Prostate gland (tissue), 2 donors: ENCODE measurements at regions not wholly inside any gene's neighbourhood (a gene's known extent, or its start where the extent isn't known, plus 50 kb on each side); places are given as distances from the start of the nearest gene placed in this dataset.
"Not testable (repeated sequence)": the region's sequence is repeated elsewhere in the genome, so short reads cannot be mapped to it uniquely, and the experiment has no call there.

Experiments
- DNase-seq: peaks from one replicate; pipeline ENCODE4 v3.0.0-alpha.2; 2019; ENCODE audit warnings: low spot score
- H3K27ac ChIP-seq, 2 donors: fragments of 200-600 bp; sonication (generic); 2 replicates each; pipeline ENCODE4 v1.5.1; 2017 to 2019
- H3K27me3 ChIP-seq: fragments of 200-600 bp; sonication (generic); replicated peaks from 2 replicates; pipeline ENCODE4 v1.5.1; 2019; ENCODE audit not compliant: insufficient read depth
- H3K36me3 ChIP-seq, 2 donors: fragments of 200-600 bp; sonication (generic); 1 replicate in 1 of 2; 2 replicates in 1 of 2; pipeline versions ENCODE4 v1.5.1 to v1.8.1; 2017 to 2019
- H3K4me1 ChIP-seq: fragments of 200-600 bp; sonication (generic); replicated peaks from 2 replicates; pipeline ENCODE4 v1.5.1; 2019
- H3K4me3 ChIP-seq, 2 donors: fragments of 200-600 bp; sonication (generic); 2 replicates each; pipeline ENCODE4 v1.5.1; 2017 to 2019
- H3K9me3 ChIP-seq: fragments of 200-600 bp; sonication (generic); 2 replicates; pipeline ENCODE4 v1.5.1; 2017
- POLR2A ChIP-seq: fragments of 450-650 bp; IDR thresholded peaks from one replicate; pipeline ENCODE4 v1.6.1; 2016; ENCODE audit warnings: antibody characterized with exemption, mild to moderate bottlenecking
- POLR2AphosphoS5 ChIP-seq: sonication (generic); formaldehyde crosslinking; IDR thresholded peaks from one replicate; pipeline ENCODE4 v1.6.1; 2017; ENCODE audit warnings: antibody characterized with exemption
- WGBS: methylation state at CpG from one replicate; pipeline ENCODE4 v1.1.5; 2018; 5-methylcytosine and 5-hydroxymethylcytosine counted together
- intact Hi-C: fragments of 100-400 bp; cut with DNase I; formaldehyde crosslinking; loops from one replicate; pipeline ENCODE4 v1.14.2; 2022
- TF ChIP-seq, protein P1 (sequence below), 4 experiments: fragments of 200-600 bp in 2 of 4; fragments of 450-650 bp in 2 of 4; sonication (generic) in 2 of 4; IDR thresholded peaks; 1 replicate in 3 of 4; 2 replicates in 1 of 4; pipeline ENCODE4 v1.5.1; 2016 to 2019; ENCODE audit warnings: antibody characterized with exemption in 4 of 4, mild to moderate bottlenecking in 2 of 4, moderate library complexity in 2 of 4

DNA sequence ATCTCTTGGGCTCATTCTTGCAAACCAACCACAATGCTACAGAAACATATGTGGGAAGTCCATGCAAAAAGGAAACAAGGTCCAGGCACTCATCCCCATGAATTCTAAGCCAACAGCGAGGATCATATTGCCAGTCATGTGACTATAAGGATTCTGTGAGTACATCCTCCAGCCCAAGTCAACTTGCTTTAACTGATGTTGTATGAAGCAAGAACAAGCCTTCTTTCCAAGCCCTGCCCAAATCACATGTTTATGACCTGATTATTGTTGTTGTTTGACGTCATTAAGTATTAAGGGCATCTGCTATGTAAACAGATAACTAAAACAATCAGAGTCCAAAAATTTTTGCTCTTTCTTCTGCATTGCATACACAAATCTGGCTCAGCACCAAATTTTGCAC lies 78.2 kb upstream of the MON1B start:
- Histone ChIP-seq H3K36me3 (no peaks in the 10 kb centered on the region), H3K4me1 (no peaks in the 10 kb centered on the region), H3K4me3 (no peak overlapping the region), H3K27ac (no peak overlapping the region), H3K9me3 (no peaks in the 10 kb centered on the region), H3K27me3 (no peaks in the 10 kb centered on the region)
- WGBS: 68% methylated on average over 2 of the region's 2 CpGs
- no peak for TF ChIP-seq POLR2AphosphoS5
- TF ChIP-seq POLR2A: no peak
- TF ChIP-seq, protein P1, sequence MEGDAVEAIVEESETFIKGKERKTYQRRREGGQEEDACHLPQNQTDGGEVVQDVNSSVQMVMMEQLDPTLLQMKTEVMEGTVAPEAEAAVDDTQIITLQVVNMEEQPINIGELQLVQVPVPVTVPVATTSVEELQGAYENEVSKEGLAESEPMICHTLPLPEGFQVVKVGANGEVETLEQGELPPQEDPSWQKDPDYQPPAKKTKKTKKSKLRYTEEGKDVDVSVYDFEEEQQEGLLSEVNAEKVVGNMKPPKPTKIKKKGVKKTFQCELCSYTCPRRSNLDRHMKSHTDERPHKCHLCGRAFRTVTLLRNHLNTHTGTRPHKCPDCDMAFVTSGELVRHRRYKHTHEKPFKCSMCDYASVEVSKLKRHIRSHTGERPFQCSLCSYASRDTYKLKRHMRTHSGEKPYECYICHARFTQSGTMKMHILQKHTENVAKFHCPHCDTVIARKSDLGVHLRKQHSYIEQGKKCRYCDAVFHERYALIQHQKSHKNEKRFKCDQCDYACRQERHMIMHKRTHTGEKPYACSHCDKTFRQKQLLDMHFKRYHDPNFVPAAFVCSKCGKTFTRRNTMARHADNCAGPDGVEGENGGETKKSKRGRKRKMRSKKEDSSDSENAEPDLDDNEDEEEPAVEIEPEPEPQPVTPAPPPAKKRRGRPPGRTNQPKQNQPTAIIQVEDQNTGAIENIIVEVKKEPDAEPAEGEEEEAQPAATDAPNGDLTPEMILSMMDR (IDR thresholded peaks at IDR 0.05): no peak
- intact Hi-C loops: no loop called here
- DNase-seq: no peak

DNA sequence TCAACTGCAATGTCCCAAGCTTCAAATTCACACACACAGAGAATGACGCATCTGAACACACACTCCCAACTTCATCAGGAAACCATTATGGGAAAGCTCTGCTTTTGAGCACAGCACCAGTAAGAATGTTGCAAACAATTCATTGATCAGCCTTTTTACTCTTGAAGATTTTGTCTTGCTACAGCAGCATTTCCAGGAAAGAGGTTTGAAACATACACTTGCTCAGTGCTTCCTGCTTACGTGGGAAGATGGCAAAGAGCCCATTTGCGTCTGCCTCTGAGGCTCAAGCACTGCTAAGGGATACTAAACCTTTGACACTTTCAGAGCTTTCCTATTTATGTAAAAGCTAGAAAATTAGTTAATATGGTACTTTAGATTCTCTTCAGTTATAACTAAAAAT lies 77.2 kb upstream of the MON1B start:
- WGBS: 46% methylated on average over 3 of the region's 3 CpGs

DNA sequence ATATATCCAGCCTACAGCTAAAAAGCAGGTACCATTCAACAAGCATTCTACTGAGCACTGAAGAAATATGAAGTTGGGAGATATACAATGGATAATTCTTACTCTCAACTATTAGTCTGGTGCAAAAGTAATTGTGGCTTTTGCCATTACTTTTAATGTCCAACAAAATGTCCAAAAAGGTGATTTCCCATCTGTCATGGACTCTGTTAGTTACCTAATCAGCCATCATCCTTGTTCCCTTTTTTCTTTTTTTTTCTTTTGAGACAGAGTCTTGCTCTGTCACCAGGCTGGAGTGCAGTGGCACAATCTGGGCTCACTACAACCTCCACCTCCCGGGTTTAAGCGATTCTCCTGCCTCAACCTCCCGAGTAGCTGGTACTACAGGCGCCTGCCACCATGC lies 76.6 kb upstream of the MON1B start:
- DNase-seq, H3K27ac ChIP-seq, H3K36me3 ChIP-seq, H3K4me1 ChIP-seq, H3K9me3 ChIP-seq, intact Hi-C loops, H3K27me3 ChIP-seq, H3K4me3 ChIP-seq: not testable (repeated sequence)
- 93% methylated on average over 4 of the region's 4 CpGs for WGBS

More for the DNA sequence above, 77.2 kb upstream of the MON1B start:
- H3K4me1 ChIP-seq: no peaks in the 10 kb centered on the region
- no peak overlapping the region for H3K27ac ChIP-seq
- intact Hi-C loops: no loop called here
- no peaks in the 10 kb centered on the region for H3K9me3 ChIP-seq
- H3K36me3 ChIP-seq: no peaks in the 10 kb centered on the region
- no peak for DNase-seq
- no peak overlapping the region for H3K4me3 ChIP-seq
- TF ChIP-seq, protein P1 (IDR thresholded peaks at IDR 0.05): no peak
- TF ChIP-seq POLR2A (no peak), POLR2AphosphoS5 (no peak)
- H3K27me3 ChIP-seq: no peaks in the 10 kb centered on the region

DNA sequence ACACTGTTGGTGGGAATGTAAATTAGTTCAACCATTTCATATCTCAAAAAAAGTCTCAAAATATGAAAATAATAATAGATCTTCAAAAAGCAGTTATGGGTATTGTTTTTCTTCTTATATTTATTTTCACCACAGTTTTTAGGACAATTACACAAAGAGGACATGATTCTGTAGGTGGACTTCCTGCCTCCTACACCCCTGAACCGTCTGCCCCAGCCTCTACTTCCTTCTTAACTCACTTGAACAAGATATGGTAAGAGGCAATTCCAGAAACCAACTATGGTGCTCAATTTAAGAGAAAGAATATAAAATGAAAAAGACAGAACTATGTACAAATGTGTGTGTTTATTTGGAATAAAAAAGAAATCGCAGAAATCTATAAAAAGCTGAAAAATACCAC lies 74.1 kb upstream of the MON1B start:
- WGBS: 53% methylated on average over 2 of the region's 2 CpGs
- Histone ChIP-seq H3K4me3 (no peak overlapping the region), H3K27ac (no peak overlapping the region), H3K36me3 (no peaks in the 10 kb centered on the region), H3K9me3 (no peaks in the 10 kb centered on the region), H3K27me3 (no peaks in the 10 kb centered on the region), H3K4me1 (no peaks in the 10 kb centered on the region)
- intact Hi-C loops: no loop called here
- no peak for DNase-seq
- no peak for TF ChIP-seq POLR2AphosphoS5
- TF ChIP-seq, protein P1 (IDR thresholded peaks at IDR 0.05): no peak
- no peak for TF ChIP-seq POLR2A

DNA sequence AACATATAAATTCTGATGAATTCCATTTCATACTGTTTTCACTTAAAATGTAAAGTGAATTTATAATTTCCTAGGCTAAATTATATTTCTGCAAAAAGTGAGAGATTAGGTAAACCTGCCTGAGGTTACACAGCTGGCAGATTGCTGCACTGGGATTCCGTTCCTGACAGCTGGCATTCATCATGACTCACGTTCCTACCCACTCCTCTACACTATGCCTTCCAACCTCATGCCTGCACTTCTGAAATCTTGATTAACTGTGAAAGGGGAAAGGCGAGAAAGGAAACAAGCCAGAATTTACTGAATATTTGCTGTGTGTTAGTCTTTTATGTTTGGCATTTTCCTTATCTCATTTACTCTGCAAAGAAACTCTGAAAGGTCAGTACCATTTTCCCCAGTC lies 73.3 kb upstream of the MON1B start:
- Histone ChIP-seq H3K9me3 (no peaks in the 10 kb centered on the region), H3K27me3 (no peaks in the 10 kb centered on the region), H3K27ac (no peak overlapping the region), H3K4me1 (no peaks in the 10 kb centered on the region), H3K36me3 (no peaks in the 10 kb centered on the region), H3K4me3 (no peak overlapping the region)
- no peak for DNase-seq
- 17% methylated on average over 3 of the region's 3 CpGs for WGBS
- intact Hi-C loops: no loop called here
- no peak for TF ChIP-seq POLR2A
- TF ChIP-seq, protein P1 (IDR thresholded peaks at IDR 0.05): no peak
- no peak for TF ChIP-seq POLR2AphosphoS5
